CD4-positive, alpha-beta T cell (primary cell): ENCODE measurements at regions not wholly inside any gene's neighbourhood (a gene's known extent, or its start where the extent isn't known, plus 50 kb on each side); places are given as distances from the start of the nearest gene placed in this dataset.

Experiments used
- ATAC-seq: fragments of 200-7000 bp; cut with Tn5 transposase; one replicate; pipeline ENCODE4 v1.10.0; 2022; ENCODE audit warnings: mild to moderate bottlenecking; ENCODE audit not compliant: poor library complexity
- CTCF ChIA-PET: fragments of 350-600 bp; sonication (Branson Sonifier 250); formaldehyde crosslinking; loops from one replicate; lab custom pipeline; 2021; ENCODE audit warnings: antibody characterized with exemption, inconsistent platforms; lab: Charles Lee
- POLR2A ChIA-PET: fragments of 350-600 bp; sonication (Branson Sonifier 250); formaldehyde crosslinking; loops from one replicate; lab custom pipeline; 2021; ENCODE audit warnings: antibody characterized with exemption, inconsistent platforms; lab: Charles Lee
- DNase-seq, 14 experiments: peaks; one replicate each; pipeline ENCODE4 v3.0.0-alpha.2; 2013 to 2020; ENCODE audit warnings: mixed read lengths in 2 of 14
- H3K27ac ChIP-seq, 2 donors: one replicate each; pipeline versions ENCODE4 v1.5.1 to v1.7.0; 2013; ENCODE audit warnings: low read length in 2 of 2, low read depth in 1 of 2, mild to moderate bottlenecking in 1 of 2
- H3K27me3 ChIP-seq, 2 experiments: 1 replicate in 1 of 2; 2 replicates in 1 of 2; pipeline versions ENCODE4 v1.6.1 to v1.7.0; 2013; ENCODE audit warnings: low read length in 2 of 2, control low read depth in 1 of 2, mild to moderate bottlenecking in 1 of 2, moderate library complexity in 1 of 2; ENCODE audit not compliant: insufficient read depth in 2 of 2, control insufficient read depth in 1 of 2
- H3K36me3 ChIP-seq: one replicate; pipeline ENCODE4 v1.6.1; 2013; ENCODE audit warnings: low read length, control low read depth; ENCODE audit not compliant: insufficient read depth
- H3K4me1 ChIP-seq: one replicate; pipeline ENCODE4 v1.6.1; 2013; ENCODE audit warnings: low read length, control low read depth; ENCODE audit not compliant: insufficient read depth
- H3K4me3 ChIP-seq: one replicate; pipeline ENCODE4 v1.5.1; 2013; ENCODE audit warnings: mild to moderate bottlenecking, low read length, moderate library complexity
- H3K9me3 ChIP-seq, 2 experiments: 1 replicate in 1 of 2; 2 replicates in 1 of 2; pipeline versions ENCODE4 v1.6.1 to v1.7.0; 2013; ENCODE audit warnings: low read length in 2 of 2, mild to moderate bottlenecking in 2 of 2, control low read depth in 1 of 2, moderate library complexity in 1 of 2; ENCODE audit not compliant: control insufficient read depth in 1 of 2, insufficient read depth in 1 of 2
- H3K27ac Mint-ChIP-seq: one replicate; pipeline ENCODE4 v1.8.0; 2020; ENCODE audit warnings: mixed read lengths
- H3K27me3 Mint-ChIP-seq: one replicate; pipeline ENCODE4 v1.8.0; 2021; ENCODE audit warnings: mixed read lengths
- H3K36me3 Mint-ChIP-seq: one replicate; pipeline ENCODE4 v1.8.0; 2021; ENCODE audit warnings: low read depth, mixed read lengths
- H3K4me1 Mint-ChIP-seq: one replicate; pipeline ENCODE4 v1.8.0; 2021; ENCODE audit warnings: low read depth, mixed read lengths
- H3K4me3 Mint-ChIP-seq: one replicate; pipeline ENCODE4 v1.8.0; 2020; ENCODE audit warnings: mild to moderate bottlenecking, mixed read lengths
- H3K9me3 Mint-ChIP-seq: one replicate; pipeline ENCODE4 v1.8.0; 2020; ENCODE audit warnings: mixed read lengths
- intact Hi-C, 2 experiments: fragments of 100-400 bp; cut with DNase I in 1 of 2; cut with micrococcal nuclease in 1 of 2; formaldehyde crosslinking; loops; one replicate each; pipeline versions ENCODE4 v1.15.1 to v1.9.0; 2023 to 2025; cut with DNase I, micrococcal nuclease
- TF ChIP-seq, protein P1 (sequence below): fragments of 200-600 bp; IDR thresholded peaks from one replicate; pipeline ENCODE4 v1.8.0; 2022; ENCODE audit warnings: antibody characterized with exemption, mild to moderate bottlenecking

DNA sequence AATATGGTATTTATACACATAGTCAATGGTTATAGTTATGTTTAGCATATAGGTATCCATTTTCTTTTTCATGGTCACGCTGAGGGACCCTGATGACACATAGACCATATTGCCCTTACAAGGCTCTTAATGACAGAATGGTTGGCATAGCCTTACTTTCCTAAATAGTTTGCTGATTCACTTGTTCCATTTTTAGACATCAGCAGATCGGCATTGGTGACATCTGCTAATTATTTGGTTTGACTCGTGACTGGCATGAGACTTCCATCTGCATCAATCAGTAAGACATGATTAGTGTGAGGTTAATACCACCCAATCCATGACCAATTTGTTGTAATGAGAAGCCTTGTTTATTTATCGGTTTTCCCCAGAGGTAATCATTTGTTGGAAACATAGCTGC lies 309.7 kb downstream of the ALDH8A1 start:
- TF ChIP-seq, protein P1, sequence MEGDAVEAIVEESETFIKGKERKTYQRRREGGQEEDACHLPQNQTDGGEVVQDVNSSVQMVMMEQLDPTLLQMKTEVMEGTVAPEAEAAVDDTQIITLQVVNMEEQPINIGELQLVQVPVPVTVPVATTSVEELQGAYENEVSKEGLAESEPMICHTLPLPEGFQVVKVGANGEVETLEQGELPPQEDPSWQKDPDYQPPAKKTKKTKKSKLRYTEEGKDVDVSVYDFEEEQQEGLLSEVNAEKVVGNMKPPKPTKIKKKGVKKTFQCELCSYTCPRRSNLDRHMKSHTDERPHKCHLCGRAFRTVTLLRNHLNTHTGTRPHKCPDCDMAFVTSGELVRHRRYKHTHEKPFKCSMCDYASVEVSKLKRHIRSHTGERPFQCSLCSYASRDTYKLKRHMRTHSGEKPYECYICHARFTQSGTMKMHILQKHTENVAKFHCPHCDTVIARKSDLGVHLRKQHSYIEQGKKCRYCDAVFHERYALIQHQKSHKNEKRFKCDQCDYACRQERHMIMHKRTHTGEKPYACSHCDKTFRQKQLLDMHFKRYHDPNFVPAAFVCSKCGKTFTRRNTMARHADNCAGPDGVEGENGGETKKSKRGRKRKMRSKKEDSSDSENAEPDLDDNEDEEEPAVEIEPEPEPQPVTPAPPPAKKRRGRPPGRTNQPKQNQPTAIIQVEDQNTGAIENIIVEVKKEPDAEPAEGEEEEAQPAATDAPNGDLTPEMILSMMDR = no peak
- no peaks in the 10 kb centered on the region for H3K9me3 ChIP-seq
- DNase-seq (no peak), ATAC-seq (no peak)
- Mint-ChIP-seq H3K4me3 (no peak overlapping the region), H3K4me1 (peaks cover 11% of the 10 kb centered on the region), H3K9me3 (no peaks in the 10 kb centered on the region), H3K27me3 (no peaks in the 10 kb centered on the region), H3K27ac (no peak overlapping the region), H3K36me3 (no peaks in the 10 kb centered on the region)
- H3K36me3 ChIP-seq = no peaks in the 10 kb centered on the region
- ChIA-PET POLR2A (interaction anchor here (0.6 to 2.5 kb wide), 8 partner anchors 300 to 530 kb away, joined by 3 to 23 read pairs (median 4); no protein-coding TSS in a partner anchor), CTCF (interaction anchor here (0.7 to 2.8 kb wide), 25 partner anchors 8 to 483 kb away, joined by 3 to 31 read pairs (median 4); no protein-coding TSS in a partner anchor)
- no peak overlapping the region for H3K4me3 ChIP-seq
- intact Hi-C loops = loop anchor here (2.0 kb wide), 3 partner anchors 183 to 301 kb away; no protein-coding TSS in a partner anchor
- no peaks in the 10 kb centered on the region for H3K27me3 ChIP-seq
- no peak overlapping the region for H3K27ac ChIP-seq
- peaks cover 4% of the 10 kb centered on the region for H3K4me1 ChIP-seq

DNA sequence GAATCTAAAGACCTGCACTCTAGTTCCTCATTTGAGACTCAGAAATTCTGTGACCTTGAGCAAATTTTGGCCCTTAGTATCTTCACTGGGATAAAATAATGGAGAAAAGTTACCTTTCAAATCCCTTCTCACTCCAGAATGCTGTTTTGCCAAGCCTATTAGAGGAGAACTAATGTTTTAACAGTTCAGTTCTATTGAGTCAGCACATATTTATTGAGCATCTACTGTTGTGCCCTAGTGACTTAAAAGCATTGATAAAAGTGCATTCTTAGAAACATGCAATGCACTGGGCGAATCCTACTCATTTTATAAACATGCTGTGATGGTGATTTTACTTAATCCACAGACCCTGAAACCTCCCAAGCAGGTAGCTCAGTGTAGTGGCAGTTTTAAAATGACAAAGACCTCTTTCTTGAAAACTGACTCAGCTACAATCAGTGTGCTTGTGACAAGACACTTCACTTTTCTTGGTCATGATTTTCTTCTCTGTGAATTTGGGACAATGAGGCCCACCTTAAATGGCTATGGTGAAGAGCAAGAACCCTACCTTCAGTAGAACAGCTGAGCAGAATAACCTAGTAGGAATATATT lies 312.0 kb downstream of the ALDH8A1 start:
- no peak for ATAC-seq
- Mint-ChIP-seq H3K4me1 (peaks cover 15% of the 10 kb centered on the region), H3K9me3 (no peaks in the 10 kb centered on the region), H3K27ac (no peak overlapping the region), H3K36me3 (no peaks in the 10 kb centered on the region), H3K27me3 (no peaks in the 10 kb centered on the region), H3K4me3 (no peak overlapping the region)
- ChIA-PET POLR2A (interaction anchor here (1.5 kb wide), 1 partner anchor 464 kb away, joined by 4 read pairs; no protein-coding TSS in a partner anchor), CTCF (interaction anchor here (1.8 kb wide), 1 partner anchor 464 kb away, joined by 5 read pairs; no protein-coding TSS in a partner anchor)
- TF ChIP-seq, protein P1 = no peak
- Histone ChIP-seq H3K4me1 (peaks cover 9% of the 10 kb centered on the region), H3K36me3 (no peaks in the 10 kb centered on the region), H3K9me3 (no peaks in the 10 kb centered on the region), H3K4me3 (no peak overlapping the region), H3K27ac (no peak overlapping the region), H3K27me3 (no peaks in the 10 kb centered on the region)
- no peak for DNase-seq
- intact Hi-C loops = loop anchor here (10.0 kb wide), 2 partner anchors 113 to 123 kb away; no protein-coding TSS in a partner anchor

GRCh38 chr6:134637282-134637681 lies 312.6 kb downstream of the ALDH8A1 start:
- H3K4me3 Mint-ChIP-seq = no peak overlapping the region
- POLR2A ChIA-PET = interaction anchor here (0.8 kb wide), 1 partner anchor 470 kb away, joined by 3 read pairs; no protein-coding TSS in a partner anchor
- H3K27ac Mint-ChIP-seq = no peak overlapping the region
- intact Hi-C loops = loop anchor here (10.0 kb wide), 2 partner anchors 112 to 122 kb away; no protein-coding TSS in a partner anchor
- no peak for ATAC-seq
- no peak for DNase-seq
- H3K36me3 Mint-ChIP-seq = no peaks in the 10 kb centered on the region
- H3K27ac ChIP-seq = no peak overlapping the region
- no peaks in the 10 kb centered on the region for H3K27me3 Mint-ChIP-seq
- no peaks in the 10 kb centered on the region for H3K9me3 ChIP-seq
- peaks cover 21% of the 10 kb centered on the region for H3K4me1 Mint-ChIP-seq
- H3K36me3 ChIP-seq = no peaks in the 10 kb centered on the region
- no peaks in the 10 kb centered on the region for H3K9me3 Mint-ChIP-seq
- H3K27me3 ChIP-seq = no peaks in the 10 kb centered on the region
- CTCF ChIA-PET = interaction anchor here (1.0 to 1.8 kb wide), 3 partner anchors 101 to 463 kb away, joined by 3 to 5 read pairs (median 3); no protein-coding TSS in a partner anchor
- TF ChIP-seq, protein P1 = no peak
- no peak overlapping the region for H3K4me3 ChIP-seq
- H3K4me1 ChIP-seq = peaks cover 11% of the 10 kb centered on the region
